Cardiac fibroblast (primary cell): ENCODE measurements at regions not wholly inside any gene's neighbourhood (a gene's known extent, or its start where the extent isn't known, plus 50 kb on each side); places are given as distances from the start of the nearest gene placed in this dataset.

Source experiments
- DNase-seq, 2 donors: peaks; one replicate each; pipeline versions ENCODE4 v3.0.0 to v3.0.0-alpha.2; 2010; ENCODE audit warnings: low read depth in 2 of 2
- H3K4me3 ChIP-seq, 2 donors: replicated peaks in 1 of 2; 1 replicate in 1 of 2; 2 replicates in 1 of 2; pipeline ENCODE4 v1.5.1; 2011; ENCODE audit warnings: low read depth in 2 of 2, low read length in 2 of 2, mild to moderate bottlenecking in 2 of 2, moderate library complexity in 1 of 2
- CTCF ChIP-seq: IDR thresholded peaks from one replicate; pipeline ENCODE4 v1.5.1; 2011; ENCODE audit warnings: low read depth, mild to moderate bottlenecking, low read length, inconsistent platforms

- H3K4me3 ChIP-seq: no peak overlapping the region
- no peak for TF ChIP-seq CTCF
- peak in 1 of 2 donors; percentile 77 for DNase-seq
Measured at GRCh38 chr3:72171463-72171881, 386.5 kb upstream of the PROK2 start.

- no peak for TF ChIP-seq CTCF
- no peak overlapping the region for H3K4me3 ChIP-seq
- DNase-seq: no peak
Measured at GRCh38 chr3:72169561-72170472, 384.9 kb upstream of the PROK2 start.

GRCh38 chr3:72169120-72169519 lies 384.2 kb upstream of the PROK2 start:
- no peak overlapping the region for H3K4me3 ChIP-seq
- DNase-seq: no peak
- TF ChIP-seq CTCF: no peak

GRCh38 chr3:72165808-72166207 lies 380.9 kb upstream of the PROK2 start:
- no peak overlapping the region for H3K4me3 ChIP-seq
- no peak for TF ChIP-seq CTCF
- no peak for DNase-seq

GRCh38 chr3:72165317-72165716 lies 380.4 kb upstream of the PROK2 start:
- peak in 1 of 2 donors; percentile 16 for DNase-seq

GRCh38 chr3:72164635-72164978 lies 379.7 kb upstream of the PROK2 start:
- no peak overlapping the region for H3K4me3 ChIP-seq
- no peak for TF ChIP-seq CTCF
- DNase-seq: no peak

More at GRCh38 chr3:72165317-72165716, 380.4 kb upstream of the PROK2 start:
- no peak for TF ChIP-seq CTCF
- H3K4me3 ChIP-seq: no peak overlapping the region
